Thyroid gland (tissue), 4 donors: ENCODE measurements at regions not wholly inside any gene's neighbourhood (a gene's known extent, or its start where the extent isn't known, plus 50 kb on each side); places are given as distances from the start of the nearest gene placed in this dataset.

Experiments
- CTCF ChIP-seq, 6 experiments: fragments of 200-600 bp in 3 of 6; fragments of 450-650 bp in 3 of 6; sonication (generic) in 3 of 6; IDR thresholded peaks; one replicate each; pipeline ENCODE4 v1.5.1; 2016 to 2019; ENCODE audit warnings: antibody characterized with exemption in 6 of 6, mild to moderate bottlenecking in 2 of 6, inconsistent platforms in 1 of 6, moderate library complexity in 1 of 6
- POLR2A ChIP-seq, 2 donors: fragments of 450-650 bp; IDR thresholded peaks; one replicate each; pipeline ENCODE4 v1.6.1; 2017; ENCODE audit warnings: antibody characterized with exemption in 2 of 2, mild to moderate bottlenecking in 2 of 2, moderate library complexity in 1 of 2

- TF ChIP-seq CTCF (IDR thresholded peaks at IDR 0.05) (no peak), POLR2A (IDR thresholded peaks at IDR 0.05) (no peak)
These were observed 416.1 kb upstream of the ETAA1 start for GRCh38 chr2:66981074-66981473.
